NCI-H2081 treated with DMSO at 0.1 percent for 48 hours (cell line): ENCODE measurements at regions not wholly inside any gene's neighbourhood (a gene's known extent, or its start where the extent isn't known, plus 50 kb on each side); places are given as distances from the start of the nearest gene placed in this dataset.

Experiments
- DNase-seq: peaks from one replicate; lab custom pipeline; 2025; lab: John Stamatoyannopoulos, UW

GRCh38 chr14:56918849-56919574 lies 108.7 kb upstream of the OTX2 start:
- no peak for DNase-seq

- DNase-seq, result no peak
These were observed 95.0 kb upstream of the OTX2 start for GRCh38 chr14:56905282-56905681.

DNA sequence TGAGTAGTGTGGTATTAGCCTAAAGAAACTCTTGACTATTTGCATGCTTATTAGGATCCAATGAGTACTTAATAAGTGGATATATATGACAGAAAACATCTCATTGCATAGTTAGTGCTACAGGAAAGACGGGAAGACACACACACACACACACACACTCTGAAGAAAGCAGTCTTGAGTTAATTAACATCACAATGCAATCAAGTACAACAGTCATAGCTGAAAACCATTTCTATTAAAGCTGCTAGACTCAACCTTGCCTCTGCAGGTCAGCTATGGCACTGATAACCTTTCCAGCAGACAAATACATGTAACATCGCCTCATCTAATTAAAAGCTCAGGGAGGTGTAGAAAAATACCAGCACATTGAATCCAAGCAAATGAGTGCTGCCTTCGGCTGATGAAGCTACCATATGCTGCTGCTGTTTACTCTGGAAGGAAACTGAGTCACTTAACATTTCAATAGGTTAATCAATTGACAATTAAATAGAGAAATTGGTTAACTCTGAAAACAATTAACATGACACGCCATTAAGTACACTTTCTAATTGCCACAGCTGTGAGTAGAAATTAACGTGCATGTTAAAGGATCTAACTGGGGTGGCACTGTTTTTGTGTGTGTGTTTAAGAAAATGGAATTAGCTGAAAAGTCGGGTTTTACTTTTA lies 93.2 kb upstream of the OTX2 start:
- DNase-seq, result no peak

GRCh38 chr14:56902385-56902784 lies 92.1 kb upstream of the OTX2 start:
- no peak for DNase-seq

- DNase-seq, result no peak
These were observed 90.4 kb upstream of the OTX2 start for GRCh38 chr14:56900726-56901125.

GRCh38 chr14:56899829-56900228 lies 89.5 kb upstream of the OTX2 start:
- DNase-seq, result no peak

GRCh38 chr14:56896922-56897321 lies 86.6 kb upstream of the OTX2 start:
- no peak for DNase-seq

DNA sequence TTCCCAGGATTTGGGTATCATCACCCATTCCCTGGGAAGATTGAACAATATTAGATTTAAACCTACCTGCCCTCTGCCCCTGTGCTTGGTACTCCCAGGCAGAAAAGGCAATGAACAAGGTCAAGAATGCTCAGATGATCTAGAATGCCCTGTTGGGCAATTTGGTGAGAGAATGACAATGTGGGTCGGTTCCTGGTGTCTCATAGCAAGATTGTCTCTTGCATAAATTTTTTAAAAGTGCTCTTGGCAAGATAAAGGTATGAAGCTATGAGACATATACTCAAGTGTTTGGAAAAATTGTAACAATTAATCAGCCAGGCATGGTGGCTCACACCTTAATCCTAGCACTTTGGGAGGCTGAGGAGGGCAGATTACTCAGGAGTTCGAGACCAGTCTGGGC lies 86.0 kb upstream of the OTX2 start:
- DNase-seq, result no peak

GRCh38 chr14:56895154-56895553 lies 84.9 kb upstream of the OTX2 start:
- DNase-seq, result no peak

GRCh38 chr14:56894591-56894991 lies 84.3 kb upstream of the OTX2 start:
- no peak for DNase-seq

GRCh38 chr14:56892959-56893358 lies 82.7 kb upstream of the OTX2 start:
- no peak for DNase-seq

GRCh38 chr14:56891226-56891625 lies 80.9 kb upstream of the OTX2 start:
- DNase-seq, result no peak

DNA sequence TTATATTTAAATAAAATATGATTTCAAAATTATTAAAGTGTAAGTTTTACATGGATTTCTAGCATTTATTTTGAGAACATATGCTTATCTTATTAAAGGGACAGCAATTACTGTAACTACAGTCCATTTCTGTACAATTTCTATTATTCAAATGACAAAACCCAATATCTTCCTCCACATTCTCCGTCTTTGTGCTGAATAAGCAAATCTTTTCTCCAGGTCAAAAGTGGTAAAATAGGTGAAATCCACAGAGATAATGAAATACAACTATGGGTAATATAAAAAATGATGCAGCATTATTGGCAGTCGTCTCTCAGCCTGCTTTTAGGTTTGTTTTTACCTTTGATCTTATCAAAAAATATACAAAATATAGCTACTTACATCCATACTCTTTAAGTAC lies 79.4 kb upstream of the OTX2 start:
- DNase-seq, result no peak

GRCh38 chr14:56888274-56888673 lies 78.0 kb upstream of the OTX2 start:
- DNase-seq, result no peak

GRCh38 chr14:56887216-56887615 lies 76.9 kb upstream of the OTX2 start:
- DNase-seq, result no peak

GRCh38 chr14:56886471-56887062 lies 76.3 kb upstream of the OTX2 start:
- no peak for DNase-seq

DNA sequence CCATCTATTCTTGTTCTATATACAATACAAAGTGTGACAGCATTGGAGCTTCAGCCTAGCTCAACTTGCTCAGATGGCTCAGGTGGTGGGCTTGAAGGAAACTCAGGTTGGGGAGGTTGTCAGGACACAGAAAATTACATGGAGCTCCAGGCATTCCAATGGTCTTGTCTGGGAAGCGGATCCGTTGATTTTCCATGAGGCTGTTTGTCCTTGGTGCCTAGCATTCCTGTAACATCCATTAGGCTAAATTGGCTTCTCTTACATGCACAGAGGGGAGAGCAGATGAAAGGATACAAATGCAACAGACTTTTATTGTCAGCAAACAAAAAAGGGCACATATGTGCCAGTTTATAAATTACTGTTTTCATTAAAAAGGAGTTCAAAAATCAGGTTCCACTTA lies 75.5 kb upstream of the OTX2 start:
- no peak for DNase-seq

DNA sequence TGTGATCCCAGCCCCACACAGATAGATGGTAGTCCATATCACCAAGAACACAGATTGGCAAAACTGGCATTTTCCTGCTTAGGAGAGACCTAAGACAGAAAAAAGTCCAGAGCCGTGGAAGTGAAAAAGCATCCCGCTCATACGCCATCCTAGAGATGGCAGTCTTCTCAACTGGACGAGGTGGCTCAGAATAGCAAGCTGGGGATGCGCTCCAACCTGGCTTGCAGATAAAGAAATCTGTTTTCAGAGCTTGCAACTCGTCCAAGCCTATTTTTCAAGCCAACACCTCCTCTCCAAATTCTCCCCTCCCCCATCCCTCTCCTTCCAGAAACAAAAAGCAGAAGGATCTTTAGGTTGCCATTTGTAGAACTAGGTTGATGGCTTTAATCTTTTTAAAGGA lies 74.3 kb upstream of the OTX2 start:
- no peak for DNase-seq

DNA sequence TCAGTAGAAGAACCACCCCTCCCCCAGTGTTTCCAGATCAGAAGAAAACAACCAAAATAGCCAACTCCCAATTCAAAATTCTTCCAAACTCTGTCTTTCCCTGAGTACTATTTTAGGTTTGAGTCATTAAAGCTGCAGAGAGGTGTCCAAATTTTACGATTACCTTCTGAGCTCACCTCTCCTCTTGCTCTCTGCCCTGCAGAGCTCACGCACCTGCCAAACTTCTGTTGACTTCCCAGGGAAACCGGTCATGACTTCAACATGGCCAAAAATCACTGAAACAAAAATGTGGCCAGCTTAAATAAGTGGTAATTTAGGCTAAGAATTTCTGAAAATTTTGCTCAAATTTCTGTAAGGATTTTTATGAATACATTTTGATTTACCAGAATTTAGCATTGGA lies 70.9 kb upstream of the OTX2 start:
- DNase-seq, result no peak

GRCh38 chr14:56878766-56879165 lies 68.5 kb upstream of the OTX2 start:
- DNase-seq, result no peak

DNA sequence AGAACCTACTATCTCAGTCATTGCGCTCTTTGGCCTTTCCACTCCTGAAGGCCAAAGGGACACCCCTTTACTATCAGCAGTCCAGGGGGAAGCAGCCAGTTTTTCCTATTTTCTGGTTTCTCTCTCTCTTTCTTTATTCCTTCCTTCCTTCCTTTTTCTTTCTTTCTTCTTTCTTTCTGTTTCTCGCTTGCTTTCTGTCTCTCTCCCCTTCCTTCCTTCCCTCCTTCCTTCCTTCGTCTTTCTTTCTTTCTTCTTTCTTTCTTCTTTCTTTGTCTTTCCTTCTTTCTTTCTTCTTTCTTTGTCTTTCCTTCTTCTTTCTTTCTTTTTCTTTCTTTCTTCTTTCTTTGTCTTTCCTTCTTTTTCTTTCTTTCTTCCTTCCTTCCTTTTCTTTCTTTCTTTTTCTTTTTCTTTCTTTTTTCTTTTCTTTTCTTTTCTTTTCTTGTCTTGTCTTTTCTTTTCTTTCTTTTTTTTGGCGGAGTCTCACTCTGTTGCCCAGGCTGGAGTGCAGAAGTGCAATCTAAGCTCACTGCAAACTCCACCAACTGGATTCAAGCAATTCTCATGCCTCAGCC lies 64.9 kb upstream of the OTX2 start:
- no peak for DNase-seq

DNA sequence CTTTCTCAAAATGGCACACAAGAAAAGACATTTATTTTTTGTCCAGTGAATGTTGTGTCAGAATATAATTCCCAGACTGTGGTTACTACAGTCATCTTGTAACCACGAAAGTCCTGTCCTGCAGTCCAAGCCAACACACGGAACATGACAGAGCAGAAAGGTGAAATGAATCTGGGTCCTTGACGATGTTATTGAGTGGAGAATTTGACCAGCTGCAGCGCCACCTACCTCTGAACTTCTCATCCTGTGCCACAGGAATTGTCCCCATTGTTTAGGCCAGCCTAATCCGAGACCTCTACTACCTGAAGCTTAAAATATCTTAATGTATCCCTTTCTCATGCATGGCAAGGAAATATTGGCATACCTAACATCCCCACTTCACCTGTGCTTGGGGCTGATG lies 64.1 kb upstream of the OTX2 start:
- DNase-seq, result peak; percentile 6

GRCh38 chr14:56870336-56870735 lies 60.1 kb upstream of the OTX2 start:
- no peak for DNase-seq
